AG04450 (cell line): ENCODE measurements at regions not wholly inside any gene's neighbourhood (a gene's known extent, or its start where the extent isn't known, plus 50 kb on each side); places are given as distances from the start of the nearest gene placed in this dataset.

Experiments used
- CTCF ChIA-PET: fragments of 300-600, 350-600 bp; formaldehyde crosslinking; extraction: SDS; loops from one replicate; lab custom pipeline; 2022; ENCODE audit warnings: antibody characterized with exemption, inconsistent platforms; lab: Charles Lee
- POLR2A ChIA-PET: fragments of 350-600 bp; formaldehyde crosslinking; extraction: SDS; loops from one replicate; lab custom pipeline; 2021; ENCODE audit warnings: antibody characterized with exemption, inconsistent platforms; lab: Yijun Ruan, JAX
- DNase-seq: peaks from one replicate; pipeline ENCODE4 v3.0.0-alpha.2; 2011; ENCODE audit warnings: low read depth, low spot score
- H3K27ac ChIP-seq: one replicate; pipeline ENCODE4 v1.5.1; 2012; ENCODE audit warnings: low read depth, low read length, control low read depth
- H3K27me3 ChIP-seq: one replicate; pipeline ENCODE4 v1.6.0; 2012; ENCODE audit warnings: low read length; ENCODE audit not compliant: control insufficient read depth, insufficient read depth
- H3K4me3 ChIP-seq: 2 replicates; pipeline ENCODE4 v1.5.1; 2011; ENCODE audit warnings: mild to moderate bottlenecking, low read depth, low read length, control low read depth
- H3K9me3 ChIP-seq: 2 replicates; pipeline ENCODE4 v1.5.1; 2012; ENCODE audit warnings: low read length; ENCODE audit not compliant: control insufficient read depth, insufficient read depth
- TF ChIP-seq, protein P1 (sequence below): IDR thresholded peaks from 2 replicates; pipeline ENCODE4 v1.5.1; 2011; ENCODE audit warnings: low read depth, low read length, control low read depth, inconsistent platforms

DNA sequence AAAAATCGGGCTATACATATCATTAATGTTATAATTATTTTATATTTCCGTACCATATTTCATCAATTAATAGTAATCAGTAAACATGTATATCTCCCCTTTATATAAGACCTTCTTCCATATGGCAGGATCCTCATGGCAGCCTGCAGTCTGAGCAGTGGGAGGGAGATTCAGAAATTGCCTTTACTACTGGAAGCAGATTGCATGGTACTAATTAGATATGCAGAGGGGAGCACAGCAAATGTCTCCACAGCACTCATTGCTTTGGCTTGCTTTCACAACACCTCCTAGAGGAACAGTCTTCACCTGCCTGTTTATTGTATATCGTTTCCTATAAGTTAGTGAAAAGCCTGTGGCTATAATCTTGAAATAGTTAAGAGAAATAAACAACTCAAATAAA is 585.8 kb upstream of the GOT2 start:
- Histone ChIP-seq H3K27ac (no peak overlapping the region), H3K4me3 (no peak overlapping the region), H3K9me3 (no peaks in the 10 kb centered on the region), H3K27me3 (no peaks in the 10 kb centered on the region)
- no peak for DNase-seq
- ChIA-PET POLR2A (no interaction called here), CTCF (no interaction called here)
- TF ChIP-seq, protein P1, sequence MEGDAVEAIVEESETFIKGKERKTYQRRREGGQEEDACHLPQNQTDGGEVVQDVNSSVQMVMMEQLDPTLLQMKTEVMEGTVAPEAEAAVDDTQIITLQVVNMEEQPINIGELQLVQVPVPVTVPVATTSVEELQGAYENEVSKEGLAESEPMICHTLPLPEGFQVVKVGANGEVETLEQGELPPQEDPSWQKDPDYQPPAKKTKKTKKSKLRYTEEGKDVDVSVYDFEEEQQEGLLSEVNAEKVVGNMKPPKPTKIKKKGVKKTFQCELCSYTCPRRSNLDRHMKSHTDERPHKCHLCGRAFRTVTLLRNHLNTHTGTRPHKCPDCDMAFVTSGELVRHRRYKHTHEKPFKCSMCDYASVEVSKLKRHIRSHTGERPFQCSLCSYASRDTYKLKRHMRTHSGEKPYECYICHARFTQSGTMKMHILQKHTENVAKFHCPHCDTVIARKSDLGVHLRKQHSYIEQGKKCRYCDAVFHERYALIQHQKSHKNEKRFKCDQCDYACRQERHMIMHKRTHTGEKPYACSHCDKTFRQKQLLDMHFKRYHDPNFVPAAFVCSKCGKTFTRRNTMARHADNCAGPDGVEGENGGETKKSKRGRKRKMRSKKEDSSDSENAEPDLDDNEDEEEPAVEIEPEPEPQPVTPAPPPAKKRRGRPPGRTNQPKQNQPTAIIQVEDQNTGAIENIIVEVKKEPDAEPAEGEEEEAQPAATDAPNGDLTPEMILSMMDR = no peak

- Histone ChIP-seq H3K27me3 (no peaks in the 10 kb centered on the region), H3K9me3 (no peaks in the 10 kb centered on the region), H3K4me3 (no peak overlapping the region), H3K27ac (no peak overlapping the region)
- DNase-seq = no peak
- POLR2A ChIA-PET = no interaction called here
- TF ChIP-seq, protein P1 = no peak
- CTCF ChIA-PET = no interaction called here
Observed at GRCh38 chr16:59305850-59306249, 571.7 kb upstream of the GOT2 start.

DNA sequence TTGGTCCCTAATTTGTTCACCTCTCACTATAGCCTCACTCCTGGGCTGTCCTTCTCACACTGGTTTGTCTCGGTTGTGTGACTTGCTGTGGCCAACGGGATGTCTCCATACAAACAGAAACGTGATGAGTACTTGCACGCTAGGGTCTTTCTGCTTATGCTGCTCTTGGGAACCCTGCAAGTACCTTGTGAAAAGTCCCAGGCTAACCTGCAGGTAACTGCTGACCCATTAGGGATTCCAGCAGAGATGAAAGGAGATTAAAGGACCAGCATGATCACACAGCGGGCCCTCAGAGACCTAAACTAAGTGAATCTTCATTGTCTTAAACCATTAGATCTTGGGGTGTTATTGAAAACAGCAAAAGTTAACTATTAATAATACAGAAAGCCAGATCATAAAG is 562.8 kb upstream of the GOT2 start:
- Histone ChIP-seq H3K27me3 (no peaks in the 10 kb centered on the region), H3K4me3 (no peak overlapping the region), H3K9me3 (no peaks in the 10 kb centered on the region), H3K27ac (no peak overlapping the region)
- ChIA-PET POLR2A (no interaction called here), CTCF (no interaction called here)
- no peak for DNase-seq
- TF ChIP-seq, protein P1 = no peak

DNA sequence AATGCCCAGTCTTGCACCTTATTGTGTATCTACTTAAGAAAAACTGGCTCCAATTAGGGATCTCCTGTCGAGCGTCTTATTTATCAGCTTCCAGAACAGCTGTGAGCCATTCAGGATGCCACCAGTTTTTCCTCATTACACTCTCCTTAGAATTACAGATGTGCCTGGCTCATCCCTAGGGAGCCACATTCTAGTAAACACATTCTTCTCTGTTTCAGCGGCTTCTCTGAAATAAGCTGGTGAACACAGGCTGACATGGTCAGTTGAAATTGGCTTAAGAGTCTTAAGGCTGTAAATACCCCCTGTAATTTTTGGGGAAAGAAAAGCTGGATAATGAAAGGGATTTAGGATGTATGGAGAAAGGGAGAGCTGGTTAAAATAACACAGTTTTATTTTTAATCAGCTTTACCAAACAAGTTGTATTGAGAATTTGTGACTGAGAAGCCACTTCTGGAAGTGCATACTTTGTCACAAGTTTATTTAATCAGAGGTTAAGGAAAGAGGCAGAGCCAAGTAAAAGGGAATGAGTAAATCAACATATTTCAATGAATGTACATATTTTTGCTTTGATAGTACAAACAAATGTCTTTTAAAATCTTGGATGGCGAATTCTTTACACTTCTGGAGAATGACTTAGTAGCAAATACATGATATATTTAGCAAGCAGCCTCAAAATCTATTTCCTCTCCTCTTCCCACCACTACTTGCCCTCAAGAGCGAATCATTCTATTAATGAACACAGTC is 562.0 kb upstream of the GOT2 start:
- DNase-seq = no peak

GRCh38 chr16:59295474-59295873 is 561.4 kb upstream of the GOT2 start:
- H3K27me3 ChIP-seq = no peaks in the 10 kb centered on the region
- no peak overlapping the region for H3K4me3 ChIP-seq
- POLR2A ChIA-PET = no interaction called here
- TF ChIP-seq, protein P1 = no peak
- CTCF ChIA-PET = no interaction called here
- no peak overlapping the region for H3K27ac ChIP-seq
- no peak for DNase-seq
- no peaks in the 10 kb centered on the region for H3K9me3 ChIP-seq

More for the DNA sequence above, 562.0 kb upstream of the GOT2 start:
- Histone ChIP-seq H3K27me3 (no peaks in the 10 kb centered on the region), H3K9me3 (no peaks in the 10 kb centered on the region), H3K27ac (no peak overlapping the region), H3K4me3 (no peak overlapping the region)
- TF ChIP-seq, protein P1 = no peak
- CTCF ChIA-PET = no interaction called here
- POLR2A ChIA-PET = no interaction called here
